ENCODE measurements at regions not wholly inside any gene's neighbourhood (a gene's known extent, or its start where the extent isn't known, plus 50 kb on each side); places are given as distances from the start of the nearest gene placed in this dataset.

- BruUV-seq (replicated peaks) = no TSS peak
- no peaks in the 10 kb centered on the region for H3K9me3 ChIP-seq (replicated peaks; ENCODE audit: control insufficient read depth, insufficient read depth, low read length)
- in situ Hi-C loops (cut with MboI) (no loop called here), intact Hi-C loops (cut with micrococcal nuclease; ENCODE audit: unreplicated experiment) (no loop called here)
- DNase-seq (ENCODE audit: low read depth, low spot score) (no peak), FAIRE-seq (no peak), ATAC-seq (no peak)
- H4K20me1 ChIP-seq (ENCODE audit: control insufficient read depth, insufficient read depth) = no peaks in the 10 kb centered on the region
- no peaks in the 10 kb centered on the region for H3K79me2 ChIP-seq (ENCODE audit: control insufficient read depth, insufficient read depth, low read length)
- TF ChIP-seq SMC3 (IDR thresholded peaks at IDR 0.05; ENCODE audit: borderline replicate concordance, low read length) (no peak), KDM1A (IDR thresholded peaks at IDR 0.05; ENCODE audit: borderline replicate concordance) (no peak)
- H2AFZ ChIP-seq (ENCODE audit: control insufficient read depth, low read depth, low read length) = no peak overlapping the region
- H3K27ac ChIP-seq (ENCODE audit: control insufficient read depth, insufficient read depth) = no peak overlapping the region
- H3K4me2 ChIP-seq (ENCODE audit: control insufficient read depth, insufficient read depth) = no peak overlapping the region
- SMC1A ChIA-PET (ENCODE audit: uncharacterized antibody, unreplicated experiment) = no interaction called here
- CTCF ChIA-PET = no interaction called here
- RAD21 ChIA-PET (ENCODE audit: unreplicated experiment) = no interaction called here
- no peaks in the 10 kb centered on the region for H3K36me3 ChIP-seq (ENCODE audit: control insufficient read depth in 2 of 2, insufficient read depth in 2 of 2, low read length in 1 of 2)
- no peak overlapping the region for H3K9ac ChIP-seq (ENCODE audit: control insufficient read depth, insufficient read depth, low read length)
- H3K27me3 ChIP-seq (replicated peaks in 1 of 2; ENCODE audit: control insufficient read depth in 2 of 2, insufficient read depth in 2 of 2, low read length in 1 of 2) = no peaks in the 10 kb centered on the region
- POLR2A ChIA-PET = no interaction called here
- no peaks in the 10 kb centered on the region for H3K4me1 ChIP-seq (ENCODE audit: control insufficient read depth, insufficient read depth, low read length)
- no peak overlapping the region for H3K4me3 ChIP-seq
Observed at GRCh38 chr16:61409604-61410003, 626.6 kb downstream of the CDH8 start.

DNA sequence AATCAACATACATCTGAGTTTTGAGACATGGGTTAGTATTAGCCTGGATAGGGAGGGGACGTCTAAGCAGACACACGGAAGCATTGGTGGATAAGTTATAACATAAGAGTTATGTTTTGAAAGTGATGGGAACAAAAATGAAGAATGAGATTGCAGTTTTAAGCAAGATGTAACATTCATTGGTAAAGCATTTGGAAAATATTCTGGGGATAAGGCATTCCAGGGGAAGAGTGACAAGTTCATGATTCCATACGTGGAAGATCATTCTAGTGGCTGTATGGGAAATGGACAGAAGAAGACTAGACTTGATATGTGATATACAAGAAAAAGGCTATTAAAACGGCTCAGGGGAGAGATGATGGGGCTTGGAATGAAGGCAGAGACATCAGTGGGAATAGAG is 632.9 kb downstream of the CDH8 start:
- no peak for FAIRE-seq
- ChIA-PET SMC1A (ENCODE audit: uncharacterized antibody, unreplicated experiment) (no interaction called here), POLR2A (no interaction called here), CTCF (no interaction called here), RAD21 (ENCODE audit: unreplicated experiment) (no interaction called here)
- WGBS (ENCODE audit: insufficient coverage, insufficient replicate concordance, low lambda C conversion rate, missing lambda C conversion rate) = 32% methylated on average over 4 of the region's 4 CpGs
- no peak overlapping the region for H3K9ac ChIP-seq (ENCODE audit: control insufficient read depth, insufficient read depth, low read length)
- BruUV-seq (replicated peaks) = no TSS peak
- no peak overlapping the region for H3K4me2 ChIP-seq (ENCODE audit: control insufficient read depth, insufficient read depth)
- H2AFZ ChIP-seq (ENCODE audit: control insufficient read depth, low read depth, low read length) = no peak overlapping the region
- no peaks in the 10 kb centered on the region for H3K27me3 ChIP-seq (replicated peaks in 1 of 2; ENCODE audit: control insufficient read depth in 2 of 2, insufficient read depth in 2 of 2, low read length in 1 of 2)
- intact Hi-C loops (cut with micrococcal nuclease; ENCODE audit: unreplicated experiment) = no loop called here
- TF ChIP-seq, protein P1, sequence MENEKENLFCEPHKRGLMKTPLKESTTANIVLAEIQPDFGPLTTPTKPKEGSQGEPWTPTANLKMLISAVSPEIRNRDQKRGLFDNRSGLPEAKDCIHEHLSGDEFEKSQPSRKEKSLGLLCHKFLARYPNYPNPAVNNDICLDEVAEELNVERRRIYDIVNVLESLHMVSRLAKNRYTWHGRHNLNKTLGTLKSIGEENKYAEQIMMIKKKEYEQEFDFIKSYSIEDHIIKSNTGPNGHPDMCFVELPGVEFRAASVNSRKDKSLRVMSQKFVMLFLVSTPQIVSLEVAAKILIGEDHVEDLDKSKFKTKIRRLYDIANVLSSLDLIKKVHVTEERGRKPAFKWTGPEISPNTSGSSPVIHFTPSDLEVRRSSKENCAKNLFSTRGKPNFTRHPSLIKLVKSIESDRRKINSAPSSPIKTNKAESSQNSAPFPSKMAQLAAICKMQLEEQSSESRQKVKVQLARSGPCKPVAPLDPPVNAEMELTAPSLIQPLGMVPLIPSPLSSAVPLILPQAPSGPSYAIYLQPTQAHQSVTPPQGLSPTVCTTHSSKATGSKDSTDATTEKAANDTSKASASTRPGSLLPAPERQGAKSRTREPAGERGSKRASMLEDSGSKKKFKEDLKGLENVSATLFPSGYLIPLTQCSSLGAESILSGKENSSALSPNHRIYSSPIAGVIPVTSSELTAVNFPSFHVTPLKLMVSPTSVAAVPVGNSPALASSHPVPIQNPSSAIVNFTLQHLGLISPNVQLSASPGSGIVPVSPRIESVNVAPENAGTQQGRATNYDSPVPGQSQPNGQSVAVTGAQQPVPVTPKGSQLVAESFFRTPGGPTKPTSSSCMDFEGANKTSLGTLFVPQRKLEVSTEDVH (IDR thresholded peaks at IDR 0.05; ENCODE audit: low read depth, partially characterized antibody) = no peak
- no peak for TF ChIP-seq CBFB (IDR thresholded peaks at IDR 0.05; ENCODE audit: low read depth)
- no peak for TF ChIP-seq IKZF1 (conservative IDR thresholded peaks at IDR 0.05)
- TF ChIP-seq, protein P2, sequence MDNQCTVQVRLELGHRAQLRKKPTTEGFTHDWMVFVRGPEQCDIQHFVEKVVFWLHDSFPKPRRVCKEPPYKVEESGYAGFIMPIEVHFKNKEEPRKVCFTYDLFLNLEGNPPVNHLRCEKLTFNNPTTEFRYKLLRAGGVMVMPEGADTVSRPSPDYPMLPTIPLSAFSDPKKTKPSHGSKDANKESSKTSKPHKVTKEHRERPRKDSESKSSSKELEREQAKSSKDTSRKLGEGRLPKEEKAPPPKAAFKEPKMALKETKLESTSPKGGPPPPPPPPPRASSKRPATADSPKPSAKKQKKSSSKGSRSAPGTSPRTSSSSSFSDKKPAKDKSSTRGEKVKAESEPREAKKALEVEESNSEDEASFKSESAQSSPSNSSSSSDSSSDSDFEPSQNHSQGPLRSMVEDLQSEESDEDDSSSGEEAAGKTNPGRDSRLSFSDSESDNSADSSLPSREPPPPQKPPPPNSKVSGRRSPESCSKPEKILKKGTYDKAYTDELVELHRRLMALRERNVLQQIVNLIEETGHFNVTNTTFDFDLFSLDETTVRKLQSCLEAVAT (IDR thresholded peaks at IDR 0.05) = no peak
- no peak for TF ChIP-seq ETV6 (conservative IDR thresholded peaks at IDR 0.05 in 1 of 2, IDR thresholded peaks at IDR 0.05 in 1 of 2; ENCODE audit: borderline replicate concordance in 1 of 2, low read depth in 1 of 2)
- TF ChIP-seq TCF3 (IDR thresholded peaks at IDR 0.05; ENCODE audit: borderline replicate concordance, insufficient read depth, low read depth, low read length) = no peak
- TF ChIP-seq, protein P3, sequence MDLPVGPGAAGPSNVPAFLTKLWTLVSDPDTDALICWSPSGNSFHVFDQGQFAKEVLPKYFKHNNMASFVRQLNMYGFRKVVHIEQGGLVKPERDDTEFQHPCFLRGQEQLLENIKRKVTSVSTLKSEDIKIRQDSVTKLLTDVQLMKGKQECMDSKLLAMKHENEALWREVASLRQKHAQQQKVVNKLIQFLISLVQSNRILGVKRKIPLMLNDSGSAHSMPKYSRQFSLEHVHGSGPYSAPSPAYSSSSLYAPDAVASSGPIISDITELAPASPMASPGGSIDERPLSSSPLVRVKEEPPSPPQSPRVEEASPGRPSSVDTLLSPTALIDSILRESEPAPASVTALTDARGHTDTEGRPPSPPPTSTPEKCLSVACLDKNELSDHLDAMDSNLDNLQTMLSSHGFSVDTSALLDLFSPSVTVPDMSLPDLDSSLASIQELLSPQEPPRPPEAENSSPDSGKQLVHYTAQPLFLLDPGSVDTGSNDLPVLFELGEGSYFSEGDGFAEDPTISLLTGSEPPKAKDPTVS (IDR thresholded peaks at IDR 0.05; ENCODE audit: low read depth, low read length) = no peak
- no peak for TF ChIP-seq DPF2 (IDR thresholded peaks at IDR 0.05)
- in situ Hi-C loops (cut with MboI) = no loop called here
- no peaks in the 10 kb centered on the region for H3K36me3 ChIP-seq (ENCODE audit: control insufficient read depth in 2 of 2, insufficient read depth in 2 of 2, low read length in 1 of 2)
- no peaks in the 10 kb centered on the region for H3K4me1 ChIP-seq (ENCODE audit: control insufficient read depth, insufficient read depth, low read length)
- H3K27ac ChIP-seq (ENCODE audit: control insufficient read depth, insufficient read depth) = no peak overlapping the region
- no peak overlapping the region for H3K4me3 ChIP-seq
- no peak for ATAC-seq
- H3K79me2 ChIP-seq (ENCODE audit: control insufficient read depth, insufficient read depth, low read length) = no peaks in the 10 kb centered on the region
- H3K9me3 ChIP-seq (replicated peaks; ENCODE audit: control insufficient read depth, insufficient read depth, low read length) = no peaks in the 10 kb centered on the region
- no peaks in the 10 kb centered on the region for H4K20me1 ChIP-seq (ENCODE audit: control insufficient read depth, insufficient read depth)
- DNase-seq (ENCODE audit: low read depth, low spot score) = no peak
